ENCODE measurements at regions not wholly inside any gene's neighbourhood (a gene's known extent, or its start where the extent isn't known, plus 50 kb on each side); places are given as distances from the start of the nearest gene placed in this dataset.
"Not testable (repeated sequence)": the region's sequence is repeated elsewhere in the genome, so short reads cannot be mapped to it uniquely, and the experiment has no call there.

- WGBS (ENCODE audit: insufficient coverage) = 100% methylated on average over 1 of the region's 4 CpGs
Observed at GRCh38 chr7:73932364-73932763, 71.4 kb downstream of the TMEM270 start.

GRCh38 chr7:73933091-73933490 lies 72.1 kb downstream of the TMEM270 start:
- H3K36me3 ChIP-seq (ENCODE audit: control insufficient read depth in 4 of 4, insufficient read depth in 4 of 4, low read length in 3 of 4) = no peaks in the 10 kb centered on the region
- no peak overlapping the region for H3K4me3 ChIP-seq (ENCODE audit: control insufficient read depth in 1 of 7, extremely low read depth in 1 of 7, insufficient read depth in 4 of 7, low read depth in 2 of 7, low read length in 6 of 7)
- H3K9me3 ChIP-seq (ENCODE audit: control extremely low read depth in 1 of 5, control insufficient read depth in 4 of 5, insufficient read depth in 2 of 5, low read depth in 1 of 5, low read length in 4 of 5) = peaks cover 0 to 2% (median 0%) of the 10 kb centered on the region in 5 experiments
- H3K27me3 ChIP-seq (replicated peaks in 2 of 5; ENCODE audit: control insufficient read depth in 4 of 5, insufficient read depth in 5 of 5, low read length in 4 of 5) = no peaks in the 10 kb centered on the region
- DNase-seq = no peak
- H3K4me1 ChIP-seq (ENCODE audit: control extremely low read depth in 1 of 4, control insufficient read depth in 4 of 4, insufficient read depth in 4 of 4, low read length in 3 of 4) = peaks cover 0 to 3% (median 0%) of the 10 kb centered on the region in 4 experiments
- H3K27ac ChIP-seq (ENCODE audit: insufficient read depth in 1 of 2, low read depth in 1 of 2, low read length in 2 of 2, poor library complexity in 1 of 2, severe bottlenecking in 2 of 2) = no peak overlapping the region
- ChIA-PET POLR2A (interaction anchor here (0.6 kb wide), 1 partner anchor 787 kb away, joined by 4 read pairs; no protein-coding TSS in a partner anchor), CTCF (no interaction called here)
- WGBS (ENCODE audit: insufficient coverage) = 100% methylated on average over 2 of the region's 2 CpGs

More at GRCh38 chr7:73932364-73932763, 71.4 kb downstream of the TMEM270 start:
- Histone ChIP-seq H3K27me3 (replicated peaks in 2 of 5; ENCODE audit: control insufficient read depth in 4 of 5, insufficient read depth in 5 of 5, low read length in 4 of 5) (no peaks in the 10 kb centered on the region), H3K27ac (ENCODE audit: insufficient read depth in 1 of 2, low read depth in 1 of 2, low read length in 2 of 2, poor library complexity in 1 of 2, severe bottlenecking in 2 of 2) (no peak overlapping the region), H3K36me3 (ENCODE audit: control insufficient read depth in 4 of 4, insufficient read depth in 4 of 4, low read length in 3 of 4) (no peaks in the 10 kb centered on the region), H3K4me1 (ENCODE audit: control extremely low read depth in 1 of 4, control insufficient read depth in 4 of 4, insufficient read depth in 4 of 4, low read length in 3 of 4) (peaks cover 0 to 3% (median 0%) of the 10 kb centered on the region in 4 experiments), H3K9me3 (ENCODE audit: control extremely low read depth in 1 of 5, control insufficient read depth in 4 of 5, insufficient read depth in 2 of 5, low read depth in 1 of 5, low read length in 4 of 5) (peaks cover 0 to 2% (median 0%) of the 10 kb centered on the region in 5 experiments), H3K4me3 (ENCODE audit: control insufficient read depth in 1 of 7, extremely low read depth in 1 of 7, insufficient read depth in 4 of 7, low read depth in 2 of 7, low read length in 6 of 7) (no peak overlapping the region)
- DNase-seq = no peak
- CTCF ChIA-PET = no interaction called here
- POLR2A ChIA-PET = no interaction called here

DNA sequence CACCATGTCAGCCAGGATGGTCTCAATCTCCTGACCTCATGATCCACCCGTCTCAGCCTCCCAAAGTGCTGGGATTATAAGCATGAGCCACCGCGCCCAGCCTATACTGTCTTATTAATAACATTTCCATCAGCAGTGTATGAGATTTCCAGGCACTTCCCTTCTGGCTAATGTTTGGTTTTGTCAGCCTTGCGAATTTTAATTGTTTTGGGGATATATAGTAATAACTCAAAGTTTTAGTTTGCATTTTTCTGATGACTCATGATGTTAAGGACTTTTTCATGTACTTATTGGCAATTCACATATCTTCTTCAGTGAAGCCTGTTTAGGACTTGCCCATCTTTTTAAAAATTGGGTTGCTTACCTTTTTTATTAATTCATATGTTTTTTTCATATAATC lies 76.0 kb downstream of the TMEM270 start:
- 100% methylated on average over 2 of the region's 4 CpGs for WGBS (ENCODE audit: insufficient coverage)
- Histone ChIP-seq H3K4me1 (ENCODE audit: control extremely low read depth in 1 of 4, control insufficient read depth in 4 of 4, insufficient read depth in 4 of 4, low read length in 3 of 4) (no peaks in the 10 kb centered on the region), H3K36me3 (ENCODE audit: control insufficient read depth in 4 of 4, insufficient read depth in 4 of 4, low read length in 3 of 4) (no peaks in the 10 kb centered on the region), H3K27ac (ENCODE audit: insufficient read depth in 1 of 2, low read depth in 1 of 2, low read length in 2 of 2, poor library complexity in 1 of 2, severe bottlenecking in 2 of 2) (no peak overlapping the region), H3K4me3 (ENCODE audit: control insufficient read depth in 1 of 7, extremely low read depth in 1 of 7, insufficient read depth in 4 of 7, low read depth in 2 of 7, low read length in 6 of 7) (no peak overlapping the region), H3K27me3 (replicated peaks in 2 of 5; ENCODE audit: control insufficient read depth in 4 of 5, insufficient read depth in 5 of 5, low read length in 4 of 5) (no peaks in the 10 kb centered on the region), H3K9me3 (ENCODE audit: control extremely low read depth in 1 of 5, control insufficient read depth in 4 of 5, insufficient read depth in 2 of 5, low read depth in 1 of 5, low read length in 4 of 5) (peaks cover 0 to 13% (median 0%) of the 10 kb centered on the region in 5 experiments)
- DNase-seq = no peak
- POLR2A ChIA-PET = no interaction called here
- CTCF ChIA-PET = no interaction called here

DNA sequence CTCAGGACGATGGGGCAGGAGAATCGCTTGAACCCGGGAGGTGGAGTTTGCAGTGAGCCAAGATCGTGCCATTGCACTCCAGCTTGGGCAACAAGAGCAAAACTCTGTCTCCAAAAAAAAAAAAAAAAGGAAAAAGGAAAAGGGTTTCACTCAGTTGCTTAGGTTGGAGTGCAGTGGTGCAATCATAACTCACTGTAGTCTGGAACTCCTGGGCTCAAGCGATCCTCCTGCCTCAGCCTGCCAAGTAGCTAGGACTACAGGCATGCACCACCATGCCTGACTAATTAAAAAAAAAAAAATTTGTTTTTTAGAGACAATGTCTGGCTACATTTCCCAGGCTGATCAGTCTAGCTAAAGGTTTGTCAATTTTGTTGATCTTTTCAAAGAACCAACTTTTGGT lies 76.7 kb downstream of the TMEM270 start:
- CTCF ChIA-PET = interaction anchor here (1.2 kb wide), 1 partner anchor 31 kb away, joined by 3 read pairs; no protein-coding TSS in a partner anchor
- WGBS (ENCODE audit: insufficient coverage) = 100% methylated on average over 4 of the region's 5 CpGs
- POLR2A ChIA-PET; H3K27ac ChIP-seq (ENCODE audit: insufficient read depth in 1 of 2, low read depth in 1 of 2, low read length in 2 of 2, poor library complexity in 1 of 2, severe bottlenecking in 2 of 2); DNase-seq; H3K27me3 ChIP-seq (replicated peaks in 2 of 5; ENCODE audit: control insufficient read depth in 4 of 5, insufficient read depth in 5 of 5, low read length in 4 of 5); H3K4me1 ChIP-seq (ENCODE audit: control extremely low read depth in 1 of 4, control insufficient read depth in 4 of 4, insufficient read depth in 4 of 4, low read length in 3 of 4); H3K36me3 ChIP-seq (ENCODE audit: control insufficient read depth in 4 of 4, insufficient read depth in 4 of 4, low read length in 3 of 4); H3K4me3 ChIP-seq (ENCODE audit: control insufficient read depth in 1 of 7, extremely low read depth in 1 of 7, insufficient read depth in 4 of 7, low read depth in 2 of 7, low read length in 6 of 7): not testable (repeated sequence)
- H3K9me3 ChIP-seq (ENCODE audit: control extremely low read depth in 1 of 5, control insufficient read depth in 4 of 5, insufficient read depth in 2 of 5, low read depth in 1 of 5, low read length in 4 of 5) = peaks cover 0 to 11% (median 0%) of the 10 kb centered on the region in 5 experiments

DNA sequence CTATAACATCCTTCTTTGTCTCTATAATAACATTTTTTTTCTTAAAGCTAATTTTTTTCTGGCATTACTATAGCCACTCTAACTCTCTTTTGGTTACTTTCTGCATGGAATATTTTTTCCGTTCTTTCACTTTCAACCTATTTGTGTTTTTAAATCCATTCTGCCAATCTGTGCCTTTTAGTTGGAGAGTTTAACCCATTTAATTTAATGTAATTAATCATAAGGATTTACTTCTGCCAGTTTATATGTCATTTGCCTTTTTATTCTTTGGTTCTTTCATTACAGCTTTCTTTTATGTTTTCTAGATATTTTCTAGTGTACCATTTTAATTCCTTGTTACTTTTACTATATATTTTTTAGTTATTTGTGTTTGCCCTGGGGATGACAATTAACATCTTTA lies 78.6 kb downstream of the TMEM270 start:
- POLR2A ChIA-PET = no interaction called here
- no peak overlapping the region for H3K4me3 ChIP-seq (ENCODE audit: control insufficient read depth in 1 of 7, extremely low read depth in 1 of 7, insufficient read depth in 4 of 7, low read depth in 2 of 7, low read length in 6 of 7)
- no peak for DNase-seq
- peaks cover 0 to 11% (median 0%) of the 10 kb centered on the region in 5 experiments for H3K9me3 ChIP-seq (ENCODE audit: control extremely low read depth in 1 of 5, control insufficient read depth in 4 of 5, insufficient read depth in 2 of 5, low read depth in 1 of 5, low read length in 4 of 5)
- no CpG with 5 or more reads among the region's 1 CpG for WGBS (ENCODE audit: insufficient coverage)
- H3K36me3 ChIP-seq (ENCODE audit: control insufficient read depth in 4 of 4, insufficient read depth in 4 of 4, low read length in 3 of 4) = no peaks in the 10 kb centered on the region
- no peak overlapping the region for H3K27ac ChIP-seq (ENCODE audit: insufficient read depth in 1 of 2, low read depth in 1 of 2, low read length in 2 of 2, poor library complexity in 1 of 2, severe bottlenecking in 2 of 2)
- CTCF ChIA-PET = interaction anchor here (0.6 kb wide), 1 partner anchor 37 kb away, joined by 3 read pairs; no protein-coding TSS in a partner anchor
- H3K27me3 ChIP-seq (replicated peaks in 2 of 5; ENCODE audit: control insufficient read depth in 4 of 5, insufficient read depth in 5 of 5, low read length in 4 of 5) = no peaks in the 10 kb centered on the region
- no peaks in the 10 kb centered on the region for H3K4me1 ChIP-seq (ENCODE audit: control extremely low read depth in 1 of 4, control insufficient read depth in 4 of 4, insufficient read depth in 4 of 4, low read length in 3 of 4)

DNA sequence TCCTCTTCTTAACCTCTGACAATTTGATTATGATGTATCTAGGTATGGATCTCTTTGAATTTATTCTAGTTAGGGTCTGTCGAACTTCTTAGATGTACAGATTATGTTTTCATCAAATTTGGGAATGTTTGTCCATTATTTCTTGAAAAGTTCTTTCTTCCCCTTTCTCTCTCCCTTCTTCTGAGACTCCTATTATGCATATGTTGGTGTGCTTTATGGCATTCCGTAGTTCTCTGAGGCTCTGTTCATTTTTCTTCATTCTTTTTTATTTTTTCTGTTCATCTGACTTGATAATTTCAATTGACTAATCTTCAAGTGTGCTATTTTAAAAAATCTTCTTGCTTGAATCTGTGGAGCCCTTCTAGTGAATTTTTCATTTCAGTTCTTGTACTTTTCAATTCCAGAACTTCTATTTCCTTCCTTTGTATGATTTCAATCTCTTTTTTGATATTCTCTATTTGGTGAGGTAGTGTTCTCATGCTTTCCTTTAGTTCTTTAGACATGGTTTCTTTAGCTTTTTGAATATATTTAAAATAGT lies 79.8 kb downstream of the TMEM270 start:
- H3K9me3 ChIP-seq (ENCODE audit: control extremely low read depth in 1 of 5, control insufficient read depth in 4 of 5, insufficient read depth in 2 of 5, low read depth in 1 of 5, low read length in 4 of 5) = peaks cover 0 to 18% (median 0%) of the 10 kb centered on the region in 5 experiments
- H3K27me3 ChIP-seq (replicated peaks in 2 of 5; ENCODE audit: control insufficient read depth in 4 of 5, insufficient read depth in 5 of 5, low read length in 4 of 5) = no peaks in the 10 kb centered on the region
- H3K4me3 ChIP-seq (ENCODE audit: control insufficient read depth in 1 of 7, extremely low read depth in 1 of 7, insufficient read depth in 4 of 7, low read depth in 2 of 7, low read length in 6 of 7) = no peak overlapping the region
- CTCF ChIA-PET = no interaction called here
- no peaks in the 10 kb centered on the region for H3K4me1 ChIP-seq (ENCODE audit: control extremely low read depth in 1 of 4, control insufficient read depth in 4 of 4, insufficient read depth in 4 of 4, low read length in 3 of 4)
- POLR2A ChIA-PET = no interaction called here
- no peak overlapping the region for H3K27ac ChIP-seq (ENCODE audit: insufficient read depth in 1 of 2, low read depth in 1 of 2, low read length in 2 of 2, poor library complexity in 1 of 2, severe bottlenecking in 2 of 2)
- WGBS (ENCODE audit: insufficient coverage) = no CpG with 5 or more reads among the region's 2 CpGs
- DNase-seq = no peak
- H3K36me3 ChIP-seq (ENCODE audit: control insufficient read depth in 4 of 4, insufficient read depth in 4 of 4, low read length in 3 of 4) = no peaks in the 10 kb centered on the region

DNA sequence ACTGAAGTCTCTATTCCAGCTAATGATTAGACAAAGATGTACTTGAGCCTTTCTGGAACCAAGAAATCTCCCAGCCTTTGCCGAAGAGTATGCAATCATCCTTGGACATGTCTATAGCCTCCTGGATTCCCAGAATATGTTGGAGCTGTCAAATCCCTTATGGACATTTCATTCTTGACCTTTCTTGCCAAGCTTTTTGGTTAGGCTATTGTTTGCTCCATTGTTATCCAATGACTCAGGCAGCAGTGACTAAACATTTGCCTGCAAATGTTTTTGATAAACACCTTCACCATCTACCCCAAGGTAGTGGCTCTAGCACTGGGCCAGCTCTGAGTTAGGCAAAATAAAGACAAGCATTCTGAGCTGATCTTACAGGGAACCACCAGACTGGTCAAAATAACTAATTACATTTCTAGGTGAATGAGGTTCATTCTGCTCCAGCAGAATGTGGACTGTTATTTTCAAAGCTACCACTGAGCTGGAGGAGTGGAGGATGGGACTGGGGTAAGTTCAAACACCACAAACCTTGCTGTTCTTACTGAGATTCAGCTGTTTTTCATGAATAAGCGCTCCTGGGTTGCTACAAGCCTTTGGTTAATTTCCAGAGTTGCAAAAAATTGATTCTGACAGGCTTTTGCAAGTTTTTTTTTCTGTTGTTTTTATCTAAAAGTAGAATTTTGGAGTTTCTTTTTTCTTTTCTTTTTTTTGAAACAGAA lies 81.0 kb downstream of the TMEM270 start:
- 100% methylated on average over 2 of the region's 2 CpGs for WGBS (ENCODE audit: insufficient coverage)
- Histone ChIP-seq H3K27me3 (replicated peaks in 2 of 5; ENCODE audit: control insufficient read depth in 4 of 5, insufficient read depth in 5 of 5, low read length in 4 of 5) (no peaks in the 10 kb centered on the region), H3K9me3 (ENCODE audit: control extremely low read depth in 1 of 5, control insufficient read depth in 4 of 5, insufficient read depth in 2 of 5, low read depth in 1 of 5, low read length in 4 of 5) (peaks cover 0 to 18% (median 0%) of the 10 kb centered on the region in 5 experiments), H3K36me3 (ENCODE audit: control insufficient read depth in 4 of 4, insufficient read depth in 4 of 4, low read length in 3 of 4) (no peaks in the 10 kb centered on the region), H3K4me3 (ENCODE audit: control insufficient read depth in 1 of 7, extremely low read depth in 1 of 7, insufficient read depth in 4 of 7, low read depth in 2 of 7, low read length in 6 of 7) (no peak overlapping the region), H3K4me1 (ENCODE audit: control extremely low read depth in 1 of 4, control insufficient read depth in 4 of 4, insufficient read depth in 4 of 4, low read length in 3 of 4) (no peaks in the 10 kb centered on the region), H3K27ac (ENCODE audit: insufficient read depth in 1 of 2, low read depth in 1 of 2, low read length in 2 of 2, poor library complexity in 1 of 2, severe bottlenecking in 2 of 2) (no peak overlapping the region)
- POLR2A ChIA-PET = interaction anchor here (0.6 kb wide), 1 partner anchor 11 kb away, joined by 3 read pairs; no protein-coding TSS in a partner anchor
- DNase-seq = no peak
- CTCF ChIA-PET = interaction anchor here (0.8 kb wide), 1 partner anchor 12 kb away, joined by 3 read pairs; no protein-coding TSS in a partner anchor

Data from common myeloid progenitor, CD34-positive (primary cell).